H1 (cell line): ENCODE measurements at regions not wholly inside any gene's neighbourhood (a gene's known extent, or its start where the extent isn't known, plus 50 kb on each side); places are given as distances from the start of the nearest gene placed in this dataset.

ENCODE experiments used
- CTCF ChIA-PET: fragments of 300-600 bp; sonication (Branson Sonifier 250); formaldehyde crosslinking; loops from one replicate; lab custom pipeline; 2021; ENCODE audit not compliant: partially characterized antibody; lab: Charles Lee
- POLR2A ChIA-PET: fragments of 300-600 bp; sonication (Branson Sonifier 250); formaldehyde crosslinking; loops from one replicate; lab custom pipeline; 2021; ENCODE audit warnings: inconsistent platforms; ENCODE audit not compliant: partially characterized antibody; lab: Charles Lee
- DNase-seq, 2 experiments: peaks; one replicate each; pipeline versions ENCODE4 v3.0.0 to v3.0.0-alpha.2; 2010 to 2022; ENCODE audit warnings: low spot score in 2 of 2, low read depth in 1 of 2, mixed read lengths in 1 of 2
- FAIRE-seq: peaks from 2 replicates; lab custom pipeline; 2011; peaks lifted over from hg19 to GRCh38; lab: Jason Lieb, UNC
- H2AFZ ChIP-seq: 2 replicates; pipeline ENCODE4 v1.8.1; 2012; ENCODE audit warnings: low read length, inconsistent platforms
- H2AK5ac ChIP-seq: 2 replicates; pipeline ENCODE4 v1.6.1; 2013; ENCODE audit warnings: low read depth, low read length
- H2BK120ac ChIP-seq: replicated peaks from 2 replicates; pipeline ENCODE3; 2013; ENCODE audit warnings: low read depth, low read length, inconsistent platforms
- H2BK12ac ChIP-seq: 2 replicates; pipeline ENCODE4 v1.6.1; 2013; ENCODE audit warnings: low read depth, low read length
- H2BK15ac ChIP-seq: 2 replicates; pipeline ENCODE4 v1.6.1; 2013; ENCODE audit warnings: low read length
- H2BK20ac ChIP-seq: 2 replicates; pipeline ENCODE4 v1.6.1; 2013; ENCODE audit warnings: low read length
- H2BK5ac ChIP-seq: 2 replicates; pipeline ENCODE4 v1.6.1; 2013; ENCODE audit warnings: low read depth, low read length
- H3K14ac ChIP-seq: 2 replicates; pipeline ENCODE4 v1.6.1; 2013; ENCODE audit warnings: inconsistent platforms; ENCODE audit not compliant: insufficient read length
- H3K18ac ChIP-seq: 2 replicates; pipeline ENCODE4 v1.6.1; 2013; ENCODE audit warnings: low read length; ENCODE audit errors: extremely low read depth
- H3K23ac ChIP-seq: 2 replicates; pipeline ENCODE4 v1.6.1; 2013; ENCODE audit warnings: inconsistent platforms; ENCODE audit not compliant: insufficient read length
- H3K23me2 ChIP-seq: 2 replicates; pipeline ENCODE4 v1.6.1; 2013; ENCODE audit warnings: low read depth, low read length
- H3K27ac ChIP-seq: 2 replicates; pipeline ENCODE4 v1.6.1; 2011; ENCODE audit warnings: low read depth, low read length, inconsistent platforms
- H3K27me3 ChIP-seq, 4 experiments: replicated peaks in 1 of 4; 1 replicate in 1 of 4; 2 replicates in 3 of 4; pipeline versions ENCODE4 v1.6.1 to v1.8.1; 2011 to 2013; ENCODE audit warnings: low read length in 3 of 4, mild to moderate bottlenecking in 3 of 4, inconsistent platforms in 2 of 4, mixed read lengths in 2 of 4, moderate library complexity in 1 of 4; ENCODE audit not compliant: control insufficient read depth in 3 of 4, insufficient read depth in 3 of 4; ENCODE audit errors: extremely low read depth in 1 of 4
- H3K36me3 ChIP-seq, 4 experiments: 2 replicates each; pipeline versions ENCODE4 v1.6.1 to v1.8.1; 2011 to 2013; ENCODE audit warnings: mild to moderate bottlenecking in 4 of 4, low read length in 3 of 4, moderate library complexity in 2 of 4, control low read depth in 1 of 4, inconsistent platforms in 1 of 4; ENCODE audit not compliant: insufficient read depth in 4 of 4, control insufficient read depth in 2 of 4
- H3K4ac ChIP-seq: replicated peaks from 2 replicates; pipeline ENCODE3; 2013; ENCODE audit warnings: low read length, low read depth, mixed read lengths, inconsistent platforms; ENCODE audit not compliant: insufficient read length
- H3K4me1 ChIP-seq, 4 experiments: replicated peaks in 1 of 4; 1 replicate in 1 of 4; 2 replicates in 3 of 4; pipeline versions ENCODE4 v1.6.1 to v1.8.1; 2011 to 2013; ENCODE audit warnings: low read length in 3 of 4, inconsistent platforms in 2 of 4, mixed read lengths in 1 of 4; ENCODE audit not compliant: insufficient read depth in 4 of 4, control insufficient read depth in 3 of 4
- H3K4me2 ChIP-seq, 2 experiments: 2 replicates each; pipeline versions ENCODE4 v1.6.1 to v1.8.1; 2011 to 2013; ENCODE audit warnings: low read depth in 2 of 2, low read length in 2 of 2, control low read depth in 1 of 2, inconsistent platforms in 1 of 2, mild to moderate bottlenecking in 1 of 2; ENCODE audit not compliant: insufficient read depth in 1 of 2
- H3K4me3 ChIP-seq, 4 experiments: fragments of 200-600, 300-600 bp in 1 of 4; sonication (generic), shearing (Covaris generic), sonication (Bioruptor Twin) in 1 of 4; 2 replicates each; pipeline versions ENCODE4 v1.5.1 to v1.8.1; 2011 to 2016; ENCODE audit warnings: low read length in 4 of 4, low read depth in 3 of 4, control low read depth in 2 of 4, inconsistent platforms in 2 of 4, mild to moderate bottlenecking in 2 of 4, mixed read lengths in 1 of 4, moderate library complexity in 1 of 4; ENCODE audit not compliant: insufficient read depth in 2 of 4; ENCODE audit errors: extremely low read depth in 1 of 4
- H3K56ac ChIP-seq: replicated peaks from 2 replicates; pipeline ENCODE3; 2013; ENCODE audit warnings: low read depth, mild to moderate bottlenecking, mixed read lengths, low read length, inconsistent platforms; ENCODE audit not compliant: insufficient read length
- H3K79me1 ChIP-seq: 2 replicates; pipeline ENCODE4 v1.6.1; 2013; ENCODE audit warnings: low read depth, low read length, control low read depth
- H3K79me2 ChIP-seq, 2 experiments: 2 replicates each; pipeline versions ENCODE4 v1.6.1 to v1.8.1; 2012 to 2013; ENCODE audit warnings: low read length in 2 of 2, mild to moderate bottlenecking in 2 of 2, inconsistent platforms in 1 of 2; ENCODE audit not compliant: insufficient read depth in 2 of 2, control insufficient read depth in 1 of 2
- H3K9ac ChIP-seq, 4 experiments: replicated peaks in 1 of 4; 1 replicate in 1 of 4; 2 replicates in 3 of 4; pipeline versions ENCODE4 v1.6.1 to v1.8.1; 2011 to 2013; ENCODE audit warnings: low read depth in 3 of 4, low read length in 3 of 4, control low read depth in 2 of 4, mild to moderate bottlenecking in 2 of 4, moderate library complexity in 2 of 4, inconsistent platforms in 1 of 4; ENCODE audit errors: extremely low read depth in 1 of 4
- H3K9me3 ChIP-seq, 2 experiments: 2 replicates each; pipeline versions ENCODE4 v1.6.1 to v1.8.1; 2012 to 2013; ENCODE audit warnings: mild to moderate bottlenecking in 2 of 2, moderate library complexity in 2 of 2, control low read depth in 1 of 2, inconsistent platforms in 1 of 2, low read depth in 1 of 2, low read length in 1 of 2, mixed read lengths in 1 of 2; ENCODE audit not compliant: insufficient read depth in 2 of 2
- H4K20me1 ChIP-seq, 2 experiments: replicated peaks in 1 of 2; 2 replicates each; pipeline versions ENCODE3 to v1.8.1; 2011 to 2013; ENCODE audit warnings: inconsistent platforms in 2 of 2, low read length in 2 of 2, mild to moderate bottlenecking in 1 of 2; ENCODE audit not compliant: insufficient read depth in 2 of 2, control insufficient read depth in 1 of 2
- H4K5ac ChIP-seq: 2 replicates; pipeline ENCODE4 v1.6.1; 2013; ENCODE audit warnings: low read length, low read depth, mixed read lengths, inconsistent platforms; ENCODE audit not compliant: insufficient read length
- H4K8ac ChIP-seq: 2 replicates; pipeline ENCODE4 v1.8.0; 2013; ENCODE audit warnings: mild to moderate bottlenecking, moderate library complexity, low read length, inconsistent platforms; ENCODE audit not compliant: insufficient read depth; ENCODE audit errors: extremely low read depth
- H4K91ac ChIP-seq: replicated peaks from 2 replicates; pipeline ENCODE3; 2013; ENCODE audit warnings: low read length, mixed read lengths, inconsistent platforms; ENCODE audit not compliant: insufficient read length
- ATF3 ChIP-seq: IDR thresholded peaks from 2 replicates; pipeline ENCODE4 v1.6.1; 2011; ENCODE audit warnings: low read depth, mild to moderate bottlenecking, low read length; ENCODE audit not compliant: insufficient read depth
- BACH1 ChIP-seq: IDR thresholded peaks from 2 replicates; pipeline ENCODE4 v1.6.1; 2012; ENCODE audit warnings: low read length, improper control_type of control experiment
- BCL11A ChIP-seq, 2 experiments: IDR thresholded peaks; one replicate each; pipeline ENCODE4 v1.6.1; 2011; ENCODE audit warnings: low read depth in 2 of 2, low read length in 2 of 2, mild to moderate bottlenecking in 2 of 2
- CBX5 ChIP-seq: fragments of 300-800, 300-1000 bp; sonication (generic); IDR thresholded peaks from 2 replicates; pipeline ENCODE4 v1.7.1; 2016; ENCODE audit warnings: antibody characterized with exemption, low read length, low read depth
- CBX8 ChIP-seq: fragments of 300-800, 300-1000 bp; sonication (generic); IDR thresholded peaks from 2 replicates; pipeline ENCODE4 v1.7.1; 2016; ENCODE audit warnings: low read depth, low read length, borderline replicate concordance
- CTCF ChIP-seq, 3 experiments: IDR thresholded peaks; 1 replicate in 2 of 3; 2 replicates in 1 of 3; pipeline versions ENCODE4 v1.5.1 to v1.6.1; 2011; ENCODE audit warnings: low read length in 3 of 3, mild to moderate bottlenecking in 3 of 3, inconsistent platforms in 2 of 3, low read depth in 1 of 3, moderate library complexity in 1 of 3; ENCODE audit not compliant: insufficient read depth in 1 of 3; ENCODE audit errors: control extremely low read depth in 1 of 3
- MAFK ChIP-seq: IDR thresholded peaks from 2 replicates; pipeline ENCODE4 v1.6.1; 2012; ENCODE audit warnings: low read depth, mild to moderate bottlenecking, improper control_type of control experiment, low read length
- SIX5 ChIP-seq: IDR thresholded peaks from 2 replicates; pipeline ENCODE4 v1.6.1; 2011; ENCODE audit warnings: mild to moderate bottlenecking, low read depth, low read length
- SP2 ChIP-seq: IDR thresholded peaks from 2 replicates; pipeline ENCODE4 v1.6.1; 2012; ENCODE audit warnings: mild to moderate bottlenecking, low read length, inconsistent platforms
- YY1 ChIP-seq: IDR thresholded peaks from 2 replicates; pipeline ENCODE4 v1.6.1; 2011; ENCODE audit warnings: low read depth, mild to moderate bottlenecking, low read length
- ZNF274 ChIP-seq: IDR thresholded peaks from 2 replicates; pipeline ENCODE4 v1.7.0; 2012; ENCODE audit warnings: low read length, borderline replicate concordance; ENCODE audit errors: extremely low read depth
- WGBS, 2 experiments: shearing (Covaris generic) in 1 of 2; methylation state at CpG; one replicate each; pipeline versions ENCODE4 v1.1.6 to v1.1.7; 2013 to 2015; ENCODE audit warnings: low lambda C conversion rate in 2 of 2, mixed read lengths in 2 of 2, inconsistent platforms in 1 of 2, low coverage in 1 of 2, missing lambda C conversion rate in 1 of 2; ENCODE audit not compliant: insufficient replicate concordance in 2 of 2, insufficient coverage in 1 of 2, insufficient read length in 1 of 2; ENCODE audit errors: extremely low coverage in 1 of 2, missing lambda C conversion rate in 1 of 2; 5-methylcytosine and 5-hydroxymethylcytosine counted together
- TF ChIP-seq, protein P1 (sequence below): IDR thresholded peaks from 2 replicates; pipeline ENCODE4 v1.6.1; 2012; ENCODE audit warnings: inconsistent platforms

DNA sequence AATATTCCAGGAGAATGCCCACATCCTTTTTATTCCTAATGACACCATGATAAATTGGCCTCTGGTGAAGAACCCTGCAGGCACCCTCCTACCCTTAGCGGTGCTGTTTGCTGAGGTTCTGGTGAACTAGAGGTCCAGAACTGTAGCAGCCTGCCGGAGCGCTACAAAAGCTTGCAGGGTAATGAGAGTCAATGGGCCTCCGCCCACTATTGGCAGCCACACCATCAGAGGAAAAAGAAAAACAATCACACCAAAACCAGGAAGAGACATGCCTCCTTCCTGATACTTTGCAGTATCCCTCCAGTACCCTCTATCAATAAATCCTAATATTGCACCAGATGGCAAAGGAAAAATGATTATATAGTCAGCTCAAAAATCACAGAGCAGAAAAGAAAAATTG, 142.9 kb downstream of the SPTSSA start:
- H3K79me2 ChIP-seq, result no peaks in the 10 kb centered on the region
- H3K27me3 ChIP-seq, result no peaks in the 10 kb centered on the region
- no peak overlapping the region for H2BK15ac ChIP-seq
- H3K56ac ChIP-seq, result no peak overlapping the region
- H3K23me2 ChIP-seq, result no peaks in the 10 kb centered on the region
- no peak overlapping the region for H2BK12ac ChIP-seq
- no peak overlapping the region for H3K9ac ChIP-seq
- DNase-seq (no peak), FAIRE-seq (no peak)
- H4K5ac ChIP-seq, result no peak overlapping the region
- H4K8ac ChIP-seq, result no peak overlapping the region
- no peak overlapping the region for H3K4ac ChIP-seq
- H4K91ac ChIP-seq, result no peak overlapping the region
- H3K36me3 ChIP-seq, result no peaks in the 10 kb centered on the region
- H3K4me3 ChIP-seq, result no peak overlapping the region
- H3K14ac ChIP-seq, result no peak overlapping the region
- H2BK20ac ChIP-seq, result no peak overlapping the region
- no peaks in the 10 kb centered on the region for H3K9me3 ChIP-seq
- no peak overlapping the region for H2BK120ac ChIP-seq
- H2AK5ac ChIP-seq, result no peak overlapping the region
- ChIA-PET POLR2A (no interaction called here), CTCF (interaction anchor here (1.1 kb wide), 1 partner anchor 83 kb away, joined by 3 read pairs; no protein-coding TSS in a partner anchor)
- H4K20me1 ChIP-seq, result no peaks in the 10 kb centered on the region
- no peaks in the 10 kb centered on the region for H3K4me1 ChIP-seq
- 77% methylated on average over 4 of the region's 4 CpGs; no CpG with 5 or more reads in 1 of the 2 experiments for WGBS, 2 experiments
- no peak overlapping the region for H3K23ac ChIP-seq
- no peak overlapping the region for H2AFZ ChIP-seq
- H3K4me2 ChIP-seq, result no peak overlapping the region
- no peak overlapping the region for H3K27ac ChIP-seq
- no peak overlapping the region for H2BK5ac ChIP-seq
- no peaks in the 10 kb centered on the region for H3K79me1 ChIP-seq
- H3K18ac ChIP-seq, result no peak overlapping the region
- TF ChIP-seq YY1, result no peak
- TF ChIP-seq CTCF (IDR thresholded peaks at IDR 0.05; ENCODE audit: control extremely low read depth in 1 of 3, insufficient read depth in 1 of 3, low read depth in 1 of 3, low read length in 3 of 3), result no peak
- TF ChIP-seq SP2, result no peak
- no peak for TF ChIP-seq SIX5
- TF ChIP-seq, protein P1, sequence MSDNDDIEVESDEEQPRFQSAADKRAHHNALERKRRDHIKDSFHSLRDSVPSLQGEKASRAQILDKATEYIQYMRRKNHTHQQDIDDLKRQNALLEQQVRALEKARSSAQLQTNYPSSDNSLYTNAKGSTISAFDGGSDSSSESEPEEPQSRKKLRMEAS, result no peak
- TF ChIP-seq CBX5, result no peak
- TF ChIP-seq MAFK, result no peak
- TF ChIP-seq ZNF274, result no peak
- no peak for TF ChIP-seq BACH1
- no peak for TF ChIP-seq BCL11A (IDR thresholded peaks at IDR 0.05; ENCODE audit: low read depth in 2 of 2, low read length in 2 of 2)
- no peak for TF ChIP-seq ATF3
- no peak for TF ChIP-seq CBX8
